T-helper 1 cell treated with Interleukin-12 subunit alpha and Interleukin-12 subunit beta and Interleukin-4 antibody, amounts not matched to agents 30 ng/mL and 1 ng/mL, for 36 hours (primary cell): ENCODE measurements at regions not wholly inside any gene's neighbourhood (a gene's known extent, or its start where the extent isn't known, plus 50 kb on each side); places are given as distances from the start of the nearest gene placed in this dataset.
"Not testable (repeated sequence)": the region's sequence is repeated elsewhere in the genome, so short reads cannot be mapped to it uniquely, and the experiment has no call there.

Experiments
- intact Hi-C: fragments of 100-400 bp; cut with micrococcal nuclease; formaldehyde crosslinking; loops from one replicate; pipeline ENCODE4 v1.15.1; 2024

GRCh38 chr7:42573881-42574672 is 337.1 kb upstream of the GLI3 start:
- intact Hi-C loops: no loop called here

- intact Hi-C loops: no loop called here
Measured at GRCh38 chr7:42572561-42572960, 335.6 kb upstream of the GLI3 start.

GRCh38 chr7:42572056-42572455 is 335.0 kb upstream of the GLI3 start:
- intact Hi-C loops: no loop called here

GRCh38 chr7:42570944-42571343 is 333.9 kb upstream of the GLI3 start:
- intact Hi-C loops: no loop called here

GRCh38 chr7:42567051-42567450 is 330.0 kb upstream of the GLI3 start:
- intact Hi-C loops: no loop called here

- intact Hi-C loops: no loop called here
Measured at GRCh38 chr7:42561797-42562196, 324.8 kb upstream of the GLI3 start.

- intact Hi-C loops: no loop called here
Measured at GRCh38 chr7:42560866-42561265, 323.9 kb upstream of the GLI3 start.

GRCh38 chr7:42554932-42555331 is 317.9 kb upstream of the GLI3 start:
- intact Hi-C loops: not testable (repeated sequence)

GRCh38 chr7:42552227-42552626 is 315.2 kb upstream of the GLI3 start:
- intact Hi-C loops: no loop called here

- intact Hi-C loops: no loop called here
Measured at GRCh38 chr7:42550706-42551470, 313.9 kb upstream of the GLI3 start.

GRCh38 chr7:42549866-42550485 is 313.0 kb upstream of the GLI3 start:
- intact Hi-C loops: no loop called here

GRCh38 chr7:42548816-42549611 is 312.0 kb upstream of the GLI3 start:
- intact Hi-C loops: no loop called here

- intact Hi-C loops: no loop called here
Measured at GRCh38 chr7:42545049-42545724, 308.2 kb upstream of the GLI3 start.

GRCh38 chr7:42543953-42544352 is 306.9 kb upstream of the GLI3 start:
- intact Hi-C loops: no loop called here

- intact Hi-C loops: not testable (repeated sequence)
Measured at GRCh38 chr7:42542446-42542845, 305.4 kb upstream of the GLI3 start.

GRCh38 chr7:42534441-42534840 is 297.4 kb upstream of the GLI3 start:
- intact Hi-C loops: no loop called here

- intact Hi-C loops: no loop called here
Measured at GRCh38 chr7:42527004-42527403, 290.0 kb upstream of the GLI3 start.

GRCh38 chr7:42522227-42522991 is 285.4 kb upstream of the GLI3 start:
- intact Hi-C loops: no loop called here

- intact Hi-C loops: no loop called here
Measured at GRCh38 chr7:42511027-42511426, 274.0 kb upstream of the GLI3 start.

GRCh38 chr7:42506097-42506496 is 269.1 kb upstream of the GLI3 start:
- intact Hi-C loops: no loop called here
